GM20000 (cell line): ENCODE measurements at regions not wholly inside any gene's neighbourhood (a gene's known extent, or its start where the extent isn't known, plus 50 kb on each side); places are given as distances from the start of the nearest gene placed in this dataset.

ENCODE experiments used
- DNase-seq: peaks from one replicate; pipeline ENCODE4 v3.0.0; 2012; ENCODE audit warnings: low spot score
- CTCF ChIP-seq: IDR thresholded peaks from 2 replicates; pipeline ENCODE4 v1.5.1; 2012; ENCODE audit warnings: mild to moderate bottlenecking, control low read depth; ENCODE audit errors: extremely low read depth, missing control alignments

- no peak for DNase-seq
- no peak for TF ChIP-seq CTCF
Measured at GRCh38 chr14:71485833-71486232, 446.4 kb upstream of the RGS6 start.

- no peak for TF ChIP-seq CTCF
- DNase-seq = no peak
Measured at GRCh38 chr14:71486279-71486678, 445.9 kb upstream of the RGS6 start.

- no peak for TF ChIP-seq CTCF
- DNase-seq = no peak
Measured at GRCh38 chr14:71487449-71487848, 444.8 kb upstream of the RGS6 start.

- no peak for DNase-seq
- TF ChIP-seq CTCF = no peak
Measured at GRCh38 chr14:71487941-71488340, 444.3 kb upstream of the RGS6 start.

GRCh38 chr14:71488703-71489191 is 443.5 kb upstream of the RGS6 start:
- no peak for TF ChIP-seq CTCF
- DNase-seq = no peak

- TF ChIP-seq CTCF = no peak
- DNase-seq = no peak
Measured at GRCh38 chr14:71489742-71490141, 442.5 kb upstream of the RGS6 start.

GRCh38 chr14:71491931-71492330 is 440.3 kb upstream of the RGS6 start:
- no peak for TF ChIP-seq CTCF
- DNase-seq = no peak
